Thoracic aorta (tissue), 2 donors: ENCODE measurements at regions not wholly inside any gene's neighbourhood (a gene's known extent, or its start where the extent isn't known, plus 50 kb on each side); places are given as distances from the start of the nearest gene placed in this dataset.
A peak's percentile ranks its signal among the peaks of the same experiment; 100 is the strongest.

Experiments used
- ATAC-seq: fragments of 150-250 bp; one replicate; pipeline ENCODE4 v1.8.0; 2017; ENCODE audit warnings: low read depth; ENCODE audit not compliant: insufficient number of reproducible peaks, low FRiP score
- DNase-seq: peaks from one replicate; pipeline ENCODE4 v3.0.0-alpha.2; 2020; ENCODE audit warnings: low spot score
- H3K27ac ChIP-seq, 2 donors: fragments of 200-600 bp; sonication (generic); 1 replicate in 1 of 2; 2 replicates in 1 of 2; pipeline ENCODE4 v1.5.1; 2016; ENCODE audit warnings: mild to moderate bottlenecking in 2 of 2, moderate library complexity in 2 of 2
- H3K27me3 ChIP-seq: fragments of 200-600 bp; sonication (generic); replicated peaks from 2 replicates; pipeline ENCODE4 v1.6.0; 2016; ENCODE audit warnings: mild to moderate bottlenecking; ENCODE audit not compliant: insufficient read depth
- H3K36me3 ChIP-seq: fragments of 200-600 bp; sonication (generic); one replicate; pipeline ENCODE4 v1.5.1; 2016
- H3K4me1 ChIP-seq, 2 donors: fragments of 200-600 bp; sonication (generic); 1 replicate in 1 of 2; 2 replicates in 1 of 2; pipeline versions ENCODE4 v1.5.1 to v1.6.0; 2016; ENCODE audit warnings: low read depth in 2 of 2, mild to moderate bottlenecking in 1 of 2; ENCODE audit not compliant: control insufficient read depth in 1 of 2
- H3K4me3 ChIP-seq: fragments of 200-600 bp; sonication (generic); 2 replicates; pipeline ENCODE4 v1.5.1; 2016; ENCODE audit warnings: mild to moderate bottlenecking
- H3K9me3 ChIP-seq: fragments of 200-600 bp; sonication (generic); 2 replicates; pipeline ENCODE4 v1.5.1; 2016
- CTCF ChIP-seq: fragments of 200-600 bp; sonication (generic); IDR thresholded peaks from one replicate; pipeline ENCODE4 v1.5.1; 2019; ENCODE audit warnings: antibody characterized with exemption

DNA sequence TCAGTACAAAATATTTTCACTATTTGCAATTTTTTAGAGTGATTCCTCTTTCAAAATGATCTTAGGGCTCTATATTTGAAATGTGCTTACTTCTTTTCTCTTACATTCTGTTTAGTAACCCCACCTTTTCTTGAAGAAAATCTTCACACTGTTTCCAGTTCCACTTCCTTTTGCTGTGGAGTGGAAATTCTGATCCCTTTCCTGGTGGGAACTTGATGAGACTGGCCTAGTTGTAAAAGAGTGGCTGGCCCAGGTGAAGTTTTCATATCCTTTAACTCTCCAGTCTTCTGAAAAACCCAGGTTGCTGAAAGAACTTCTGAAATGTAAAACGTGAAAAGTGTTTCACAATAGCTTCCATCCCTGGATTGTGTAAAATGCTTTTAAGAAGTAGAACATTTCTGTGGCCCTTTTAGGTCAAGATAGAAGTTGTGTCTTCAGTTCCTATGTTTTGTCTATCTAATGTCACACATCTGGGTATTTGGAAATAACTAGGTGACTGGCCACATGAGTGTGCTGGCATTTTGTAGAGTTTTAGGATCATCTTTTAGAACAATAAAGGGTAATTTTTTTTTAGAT, 84.8 kb upstream of the LRIG1 start:
- no peak for TF ChIP-seq CTCF
- DNase-seq (no peak), ATAC-seq (no peak)
- Histone ChIP-seq H3K9me3 (no peaks in the 10 kb centered on the region), H3K4me3 (no peak overlapping the region), H3K4me1 (no peaks in the 10 kb centered on the region), H3K27me3 (no peaks in the 10 kb centered on the region), H3K27ac (no peak overlapping the region), H3K36me3 (no peaks in the 10 kb centered on the region)

DNA sequence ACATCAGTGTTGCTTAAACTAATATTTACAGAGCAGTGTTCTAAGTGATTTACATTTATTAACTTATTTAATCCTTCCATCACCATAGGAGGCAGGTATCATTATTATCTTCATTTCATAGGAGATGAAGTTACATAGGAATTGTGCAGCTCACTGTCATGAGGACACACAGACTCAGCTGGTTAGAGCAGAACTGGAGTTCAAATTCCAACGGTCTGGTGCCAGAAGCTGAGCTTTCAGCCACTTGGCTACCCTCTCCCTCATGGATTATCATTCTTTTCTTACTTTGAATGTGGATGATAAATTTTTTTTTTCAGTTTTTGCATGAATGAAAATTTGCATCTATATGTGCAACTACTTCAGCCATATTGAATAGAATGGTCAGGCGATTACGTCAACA, 86.0 kb upstream of the LRIG1 start:
- Histone ChIP-seq H3K4me3 (no peak overlapping the region), H3K9me3 (no peaks in the 10 kb centered on the region), H3K4me1 (peaks cover 1 to 4% of the 10 kb centered on the region in 2 donors), H3K27ac (no peak overlapping the region), H3K27me3 (no peaks in the 10 kb centered on the region), H3K36me3 (no peaks in the 10 kb centered on the region)
- TF ChIP-seq CTCF: no peak
- no peak for ATAC-seq
- DNase-seq: no peak

- Histone ChIP-seq H3K27ac (no peak overlapping the region), H3K27me3 (no peaks in the 10 kb centered on the region), H3K4me3 (no peak overlapping the region), H3K9me3 (no peaks in the 10 kb centered on the region), H3K36me3 (no peaks in the 10 kb centered on the region), H3K4me1 (peaks cover 9 to 15% of the 10 kb centered on the region in 2 donors)
- TF ChIP-seq CTCF: no peak
- DNase-seq (no peak), ATAC-seq (no peak)
These were observed 87.6 kb upstream of the LRIG1 start for GRCh38 chr3:66588340-66588847.

DNA sequence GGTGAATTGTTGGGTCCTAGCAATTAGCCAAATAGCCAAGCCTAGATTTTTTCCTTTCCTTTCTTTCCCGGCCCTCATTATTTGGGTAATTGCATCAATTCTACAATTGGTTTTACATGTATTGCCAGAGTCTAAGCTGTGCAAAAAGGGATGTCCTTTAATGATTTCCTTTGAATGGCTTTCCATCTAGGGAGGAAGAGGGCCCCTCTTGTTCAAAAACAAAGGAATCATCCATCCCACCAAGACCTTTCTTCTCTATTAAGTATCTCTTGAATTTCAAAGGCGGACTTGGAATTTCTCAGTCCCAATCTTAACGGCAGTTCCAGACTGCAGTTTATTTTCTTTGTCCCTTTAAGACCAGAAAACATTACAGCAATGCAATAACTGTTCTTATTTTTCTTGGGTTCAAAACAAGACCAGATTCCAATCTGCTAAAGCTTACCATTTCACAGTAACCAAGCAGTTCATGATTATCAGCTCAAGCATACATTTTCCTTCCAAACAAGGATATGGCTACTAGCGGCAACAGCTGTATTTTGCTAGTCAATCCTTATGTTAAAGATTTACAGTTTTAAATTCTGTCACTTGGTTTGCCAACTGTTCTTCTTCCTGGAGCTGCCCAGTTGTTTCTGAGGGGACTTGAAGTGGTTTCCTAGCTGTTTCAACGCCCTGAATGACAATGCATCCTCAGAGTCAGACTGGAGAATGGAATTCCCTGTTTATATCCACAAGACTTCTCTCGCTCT, 91.4 kb upstream of the LRIG1 start:
- peak overlapping the region; percentile 58 to 62 for H3K27ac ChIP-seq
- H3K9me3 ChIP-seq: no peaks in the 10 kb centered on the region
- ATAC-seq (peak; percentile 22), DNase-seq (no peak)
- H3K4me3 ChIP-seq: peak overlapping the region; percentile 69
- no peak for TF ChIP-seq CTCF
- H3K27me3 ChIP-seq: no peaks in the 10 kb centered on the region
- no peaks in the 10 kb centered on the region for H3K36me3 ChIP-seq
- H3K4me1 ChIP-seq: peaks cover 9 to 17% of the 10 kb centered on the region in 2 donors

DNA sequence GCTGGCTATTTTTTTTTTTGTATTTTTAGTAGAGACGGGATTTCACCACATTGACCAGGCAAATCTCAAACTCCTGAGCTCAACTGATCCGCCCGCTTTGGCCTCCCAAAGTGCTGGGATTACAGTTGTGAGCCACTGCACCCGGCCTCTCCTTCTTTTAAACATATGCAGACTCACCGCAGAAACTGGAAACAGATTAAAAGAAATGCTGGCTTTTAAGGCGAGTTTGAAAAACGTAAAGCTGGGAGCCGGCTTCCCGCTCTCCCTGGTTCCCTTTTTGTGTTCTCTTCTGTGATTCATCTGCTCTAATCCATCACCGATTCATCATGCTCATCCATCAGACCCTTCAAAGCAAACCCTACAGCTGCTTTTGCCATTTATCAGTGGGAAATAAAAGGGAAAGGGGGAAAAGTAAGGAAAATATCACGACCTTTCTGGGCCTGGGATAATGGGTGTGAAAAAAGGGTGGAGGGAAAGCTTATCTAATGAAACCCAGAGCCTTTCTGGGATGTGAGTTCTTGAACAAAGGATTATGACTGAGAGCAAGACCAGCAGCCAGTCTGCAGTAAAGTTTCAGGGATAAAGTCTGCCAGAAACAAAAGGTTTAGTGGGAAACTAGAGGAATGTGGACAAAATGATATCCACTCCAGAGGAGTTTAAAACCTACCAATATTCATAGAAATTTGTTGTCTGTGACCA, 92.3 kb upstream of the LRIG1 start:
- no peak for ATAC-seq
- TF ChIP-seq CTCF: no peak
- no peaks in the 10 kb centered on the region for H3K36me3 ChIP-seq
- H3K27ac ChIP-seq: peak overlapping the region; percentile 58 to 62
- peaks cover 9 to 25% of the 10 kb centered on the region in 2 donors for H3K4me1 ChIP-seq
- no peaks in the 10 kb centered on the region for H3K9me3 ChIP-seq
- no peak for DNase-seq
- peak overlapping the region; percentile 69 for H3K4me3 ChIP-seq
- no peaks in the 10 kb centered on the region for H3K27me3 ChIP-seq
